NCI-H187 treated with DMSO at 0.1 percent for 48 hours (cell line): ENCODE measurements at regions not wholly inside any gene's neighbourhood (a gene's known extent, or its start where the extent isn't known, plus 50 kb on each side); places are given as distances from the start of the nearest gene placed in this dataset.

Experiments used
- DNase-seq: peaks from one replicate; lab custom pipeline; 2025; lab: John Stamatoyannopoulos, UW

DNA sequence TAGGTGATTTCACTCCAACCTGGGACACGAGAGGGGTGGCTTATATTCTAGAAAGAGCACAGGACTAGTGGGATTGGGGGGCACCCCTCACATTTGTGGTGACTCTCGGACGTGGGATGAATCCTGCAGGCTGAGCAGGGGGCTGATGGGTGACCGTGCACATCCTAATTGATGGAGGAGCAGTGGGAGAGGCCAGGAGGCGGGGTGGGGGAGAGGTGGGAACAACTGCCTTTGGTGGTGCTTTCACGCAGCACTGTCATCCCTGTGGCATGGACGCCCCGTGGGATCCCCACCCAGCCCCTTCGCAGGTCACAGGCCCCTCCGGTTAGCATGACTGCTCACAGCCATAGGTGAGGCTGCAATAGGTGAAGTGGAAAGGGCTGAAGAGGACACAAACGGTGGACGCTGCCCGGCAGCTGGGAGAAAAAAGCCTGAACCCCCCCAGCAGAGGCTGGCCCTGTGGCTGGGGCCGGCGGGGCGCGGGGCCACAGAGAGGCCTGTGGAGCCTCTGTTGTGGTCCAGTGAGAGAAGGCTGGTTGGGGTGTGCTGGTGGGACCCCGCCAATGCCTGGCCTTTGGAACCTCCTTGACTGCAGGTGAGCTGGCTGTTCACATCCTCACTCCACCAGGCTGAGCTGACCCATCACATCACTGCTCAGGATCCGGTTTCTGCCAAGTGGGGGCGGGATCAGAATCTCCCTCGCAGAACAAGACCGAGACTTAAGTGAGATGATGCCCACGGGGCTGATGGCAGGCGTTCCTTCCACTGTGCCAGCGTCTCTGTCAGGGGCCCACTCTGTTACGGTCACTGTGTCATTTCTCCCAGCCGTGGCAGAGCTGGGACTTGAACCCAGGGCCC is 325.4 kb downstream of the TEX29 start:
- DNase-seq: no peak

DNA sequence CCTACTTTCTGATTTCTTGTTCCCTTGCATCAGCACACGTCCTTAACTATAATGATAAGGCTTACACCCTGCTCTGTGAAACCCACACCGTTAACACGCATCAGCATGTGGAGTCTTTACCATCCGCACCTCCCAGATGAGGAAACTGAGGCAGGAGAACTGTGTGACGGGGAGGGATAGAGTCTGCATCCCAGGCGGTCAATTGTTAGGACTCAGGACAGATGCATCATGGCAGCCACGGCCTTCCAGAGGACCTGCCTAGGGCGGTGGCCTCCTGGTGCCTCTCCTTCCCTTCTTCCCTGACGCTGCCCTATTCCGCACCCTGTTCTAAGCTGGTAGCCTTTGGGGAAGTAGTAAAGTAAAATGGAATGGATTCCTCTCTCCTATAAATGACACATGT is 326.0 kb downstream of the TEX29 start:
- no peak for DNase-seq

DNA sequence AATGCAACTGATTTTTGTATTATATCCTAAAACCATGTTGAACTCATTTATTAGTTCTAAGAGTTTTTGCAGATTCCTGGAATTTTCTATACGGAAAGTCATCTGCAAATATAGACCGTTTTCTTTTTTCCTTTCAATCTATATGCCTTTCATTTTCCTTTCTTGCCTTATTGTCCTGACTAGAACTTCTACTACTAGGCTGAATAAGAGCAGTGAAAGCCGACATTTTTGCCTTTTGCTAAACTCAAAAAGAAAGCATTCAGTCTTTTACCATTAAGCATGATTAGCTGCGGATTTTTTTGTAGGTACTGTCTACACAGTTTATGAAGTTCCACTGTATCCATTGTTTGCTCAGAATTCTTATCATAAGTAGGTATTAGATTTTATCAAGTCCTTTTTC is 328.4 kb downstream of the TEX29 start:
- no peak for DNase-seq

DNA sequence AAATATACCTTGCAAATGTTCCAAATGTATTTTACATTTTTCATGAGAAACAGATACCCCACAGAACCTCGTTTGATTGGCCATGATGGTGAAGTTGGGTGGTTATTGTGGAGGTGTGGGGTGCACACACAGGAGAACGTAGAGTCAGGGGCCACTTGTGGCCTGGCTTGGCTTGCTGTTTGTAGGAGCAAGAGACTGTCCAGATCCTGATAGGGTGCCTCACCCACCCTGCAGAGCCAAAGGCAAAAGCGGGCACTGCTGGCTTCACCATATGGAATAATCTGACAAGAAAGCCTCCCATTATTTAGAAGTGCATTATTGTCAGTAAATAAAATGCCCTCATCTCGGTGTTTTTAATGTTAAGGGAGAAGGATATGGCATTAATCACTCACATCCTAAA is 330.2 kb downstream of the TEX29 start:
- DNase-seq: no peak

DNA sequence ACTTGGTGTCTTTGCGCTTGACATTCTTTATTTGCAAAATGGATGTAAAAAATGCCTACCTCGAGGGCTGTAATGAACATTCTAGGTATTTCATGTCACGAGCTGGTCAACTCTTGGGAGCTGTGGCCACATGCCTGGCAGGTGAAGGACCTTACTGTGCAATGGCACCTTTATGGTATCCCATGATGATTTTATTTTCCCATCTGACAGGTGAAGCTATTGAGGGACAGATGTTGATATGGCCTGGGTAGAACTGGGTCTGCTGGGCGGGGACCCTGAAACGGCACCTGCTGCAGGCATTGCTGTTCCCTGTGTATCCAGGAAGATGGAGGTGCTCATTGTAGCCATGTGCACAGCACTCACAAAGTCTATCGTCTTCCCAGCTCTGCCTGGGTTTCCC is 332.2 kb downstream of the TEX29 start:
- no peak for DNase-seq

DNA sequence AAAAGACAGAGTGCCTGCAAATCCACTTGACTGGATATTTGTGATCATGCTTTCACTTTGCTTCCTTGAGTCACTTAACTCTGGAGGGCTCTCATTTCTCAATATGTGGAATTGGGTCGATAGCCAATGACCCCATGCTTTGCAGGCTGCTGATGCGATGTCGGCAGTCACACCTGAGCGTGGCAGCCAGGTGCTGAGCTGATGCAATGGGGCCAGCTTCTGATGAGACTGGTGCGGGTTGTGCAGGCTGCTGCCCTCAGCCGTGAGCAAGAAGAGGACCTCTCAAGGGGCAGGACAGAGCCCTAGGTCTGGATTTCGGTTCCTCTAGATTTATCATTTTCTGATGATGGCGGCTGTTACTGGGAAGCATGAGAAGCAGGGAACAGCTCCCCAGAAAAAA is 334.1 kb downstream of the TEX29 start:
- no peak for DNase-seq

DNA sequence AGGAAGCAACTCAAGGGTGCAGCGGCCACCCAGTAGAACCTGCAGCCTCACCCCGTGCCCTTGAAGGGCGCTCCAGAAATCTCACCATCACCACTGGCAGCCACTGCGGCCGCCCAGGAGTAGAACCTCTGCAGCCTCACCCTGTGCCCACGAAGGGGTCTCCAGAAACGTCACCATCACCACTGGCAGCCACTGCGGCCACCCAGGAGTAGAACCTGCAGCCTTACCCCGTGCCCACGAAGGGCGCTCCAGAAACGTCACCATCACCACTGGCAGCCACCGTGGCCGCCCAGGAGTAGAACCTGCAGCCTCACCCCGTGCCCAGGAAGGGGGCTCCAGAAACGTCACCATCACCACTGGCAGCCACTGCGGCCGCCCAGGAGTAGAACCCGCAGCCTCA is 336.0 kb downstream of the TEX29 start:
- no peak for DNase-seq

DNA sequence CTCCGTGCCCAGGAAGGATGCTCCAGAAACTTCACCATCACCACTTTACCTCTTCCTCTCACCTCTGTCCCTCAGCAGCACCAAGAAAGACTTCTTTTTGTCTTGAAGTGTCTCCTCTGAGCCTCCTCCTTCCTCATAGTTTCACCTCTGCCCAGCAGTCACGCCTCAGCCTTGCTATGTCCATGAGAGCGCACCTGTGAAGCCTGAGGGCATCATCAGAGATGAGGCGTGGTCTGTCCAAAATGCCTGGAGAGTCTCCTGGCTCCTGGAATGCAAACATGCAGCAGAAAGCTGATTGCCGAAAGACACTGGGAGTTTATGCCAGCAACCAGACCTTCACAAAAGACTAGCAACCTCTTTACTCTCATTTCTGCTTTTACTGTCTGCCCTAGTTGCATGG is 336.6 kb downstream of the TEX29 start:
- no peak for DNase-seq

DNA sequence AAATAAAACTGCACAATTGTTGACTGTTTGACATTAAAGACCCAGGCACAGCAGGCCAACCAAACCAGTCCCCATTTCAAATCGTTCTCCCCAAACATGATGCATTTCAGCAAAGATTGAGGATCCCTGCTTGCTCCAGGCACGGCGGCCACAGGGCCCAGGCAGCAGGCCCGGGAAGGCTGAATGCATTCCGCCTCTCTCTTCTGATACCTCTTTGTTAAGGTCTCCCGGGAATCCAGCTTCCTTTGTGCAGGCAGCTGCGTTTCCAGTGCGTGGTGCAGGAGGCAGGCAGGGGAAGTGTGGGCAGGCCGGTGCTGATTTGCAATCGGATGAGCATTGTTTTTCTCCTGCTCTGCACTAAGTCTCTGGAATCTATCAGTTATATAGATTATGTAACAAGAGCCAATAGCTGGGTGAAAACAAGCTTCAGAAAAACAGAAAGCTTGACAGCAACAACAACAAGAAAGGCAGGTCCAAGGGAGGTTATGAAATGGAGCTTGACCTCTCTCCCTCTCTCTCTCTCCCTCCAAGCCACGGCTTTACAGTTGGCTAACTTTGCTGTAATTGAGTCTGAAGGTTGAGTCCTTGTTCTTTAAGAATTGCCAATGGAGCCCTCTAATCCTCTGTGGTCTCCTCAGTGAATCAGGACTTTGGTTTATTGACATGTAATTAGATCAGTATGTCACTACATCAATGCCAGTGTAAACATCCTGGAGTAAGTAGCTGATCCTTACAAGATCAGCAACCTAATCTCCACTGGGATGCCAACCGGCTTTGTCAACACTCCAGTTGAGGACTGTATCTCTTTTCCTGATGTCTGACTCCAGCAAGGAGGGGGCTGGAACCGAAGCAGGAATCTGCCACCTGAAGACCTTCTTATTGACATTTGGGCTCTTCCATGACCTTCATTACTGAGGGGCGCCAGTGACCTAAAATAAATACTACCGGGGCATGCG is 338.0 kb downstream of the TEX29 start:
- DNase-seq: peak; percentile 71

DNA sequence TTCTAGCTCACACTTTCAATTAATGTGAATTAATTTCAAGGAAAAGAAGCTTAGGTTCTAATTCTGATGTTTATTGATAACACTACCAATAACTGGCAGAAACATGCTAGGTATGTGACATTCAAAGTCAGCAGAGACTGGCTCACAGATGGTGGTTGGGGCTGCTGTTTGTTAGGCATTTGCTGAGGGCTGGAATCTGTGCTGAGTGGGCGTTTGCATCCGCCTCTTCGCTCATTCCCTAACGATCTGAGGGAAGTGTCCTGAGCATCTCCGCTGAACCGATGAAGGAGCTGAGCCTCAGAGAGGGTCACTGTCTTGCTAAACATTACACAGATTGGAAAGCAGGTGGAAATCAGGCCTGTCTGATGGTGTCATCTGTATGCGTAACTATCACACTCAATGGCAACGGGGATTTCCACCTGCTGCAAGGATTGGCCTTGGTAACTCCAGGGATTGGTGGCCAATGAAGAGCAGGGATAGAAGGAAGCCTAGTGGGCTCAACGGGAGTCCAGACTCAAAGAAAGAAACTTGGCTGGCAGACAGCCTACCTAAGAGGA is 338.9 kb downstream of the TEX29 start:
- DNase-seq: no peak

DNA sequence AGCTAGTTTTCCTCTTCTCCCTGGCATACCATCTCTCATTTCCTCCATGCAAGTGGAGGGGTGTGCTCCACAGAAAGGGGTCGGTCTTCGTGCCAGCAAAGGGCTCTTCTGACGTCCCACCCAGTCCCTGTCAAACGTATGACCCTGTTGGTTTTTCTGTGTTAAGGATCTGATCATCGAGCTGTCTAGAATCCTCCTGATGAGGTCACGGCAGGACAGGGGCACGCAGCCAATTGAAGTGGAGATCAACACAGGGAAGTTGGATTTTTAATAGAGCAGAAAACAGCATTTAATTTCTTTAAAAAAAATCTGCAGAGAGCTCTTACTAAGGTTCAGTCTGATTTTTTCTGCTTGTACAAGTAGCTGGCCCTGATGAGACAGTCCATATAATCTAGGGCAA is 339.4 kb downstream of the TEX29 start:
- DNase-seq: no peak

DNA sequence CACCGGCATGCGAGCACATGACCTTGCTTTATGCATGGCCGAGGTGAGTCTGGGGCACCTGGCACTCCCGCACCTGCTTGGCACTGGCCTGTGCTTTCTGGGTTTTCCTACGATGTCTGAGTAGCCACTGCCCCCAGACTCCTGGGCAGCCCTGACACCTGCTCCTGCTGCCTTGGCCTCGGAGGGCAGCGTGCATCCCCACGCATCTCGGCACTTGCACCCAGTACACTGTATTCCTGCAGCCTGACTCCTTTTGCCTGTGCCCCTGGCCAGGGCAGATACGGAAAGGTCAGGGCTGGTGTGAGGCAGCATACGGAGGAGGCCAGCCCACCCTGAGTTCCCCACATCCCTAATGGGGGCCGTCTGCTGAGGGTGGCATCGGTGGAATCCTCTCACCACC is 340.6 kb downstream of the TEX29 start:
- DNase-seq: no peak

DNA sequence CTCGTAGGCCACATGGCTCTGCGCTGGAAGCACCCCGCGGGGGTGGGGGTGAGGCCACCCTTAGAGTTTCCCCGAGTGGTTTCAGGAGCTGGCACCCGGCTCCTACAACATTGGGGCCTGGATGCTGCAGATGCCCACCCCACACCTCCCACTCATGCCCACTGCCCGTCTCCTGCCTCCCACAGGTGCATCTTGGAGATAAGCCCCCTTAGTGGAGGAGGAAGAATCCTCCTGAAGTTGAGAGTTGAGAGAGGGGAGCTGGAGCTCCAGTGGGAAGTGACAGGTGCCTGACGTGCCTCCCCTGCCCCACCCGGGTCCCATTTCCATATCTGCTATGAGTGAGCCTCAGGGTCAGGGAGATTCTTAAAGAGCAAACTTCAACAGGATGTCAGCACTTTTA is 341.3 kb downstream of the TEX29 start:
- no peak for DNase-seq

DNA sequence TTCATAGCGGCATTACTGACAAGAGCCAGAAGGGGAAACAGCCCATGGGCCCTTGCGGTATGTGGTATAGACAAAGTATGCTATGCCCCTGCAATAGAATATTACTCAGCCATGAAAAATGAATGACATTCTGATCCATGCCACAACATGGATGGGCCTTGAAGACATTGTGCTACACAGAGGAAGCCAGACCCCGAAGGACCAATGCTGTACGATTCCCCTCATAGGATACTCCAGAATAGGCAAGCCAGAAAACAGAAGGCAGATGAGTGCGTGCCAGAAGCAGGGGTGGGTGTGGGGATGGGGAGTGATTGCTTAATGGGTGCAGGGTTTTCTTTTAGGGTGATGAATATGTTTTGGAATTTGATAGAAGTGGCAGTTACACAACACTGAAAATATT is 342.0 kb downstream of the TEX29 start:
- no peak for DNase-seq

DNA sequence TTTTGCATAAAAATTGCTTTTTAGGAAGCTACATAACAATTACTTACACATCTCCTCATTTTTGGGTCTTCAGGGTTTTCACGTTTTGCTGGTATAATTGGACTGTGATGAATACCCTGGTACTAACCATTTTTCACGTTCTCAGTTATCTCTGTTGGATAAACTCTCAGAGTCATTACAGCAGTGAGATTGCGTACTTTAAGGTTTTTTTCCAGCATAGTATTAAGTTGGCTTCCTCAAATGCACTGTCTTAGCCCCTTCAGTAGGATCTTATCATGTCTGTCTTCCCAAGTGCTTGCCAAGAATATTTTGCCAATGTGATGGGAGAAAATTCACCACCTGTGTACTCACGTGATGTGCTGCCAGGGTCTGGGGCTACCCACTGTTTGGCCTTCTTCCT is 342.5 kb downstream of the TEX29 start:
- DNase-seq: no peak

DNA sequence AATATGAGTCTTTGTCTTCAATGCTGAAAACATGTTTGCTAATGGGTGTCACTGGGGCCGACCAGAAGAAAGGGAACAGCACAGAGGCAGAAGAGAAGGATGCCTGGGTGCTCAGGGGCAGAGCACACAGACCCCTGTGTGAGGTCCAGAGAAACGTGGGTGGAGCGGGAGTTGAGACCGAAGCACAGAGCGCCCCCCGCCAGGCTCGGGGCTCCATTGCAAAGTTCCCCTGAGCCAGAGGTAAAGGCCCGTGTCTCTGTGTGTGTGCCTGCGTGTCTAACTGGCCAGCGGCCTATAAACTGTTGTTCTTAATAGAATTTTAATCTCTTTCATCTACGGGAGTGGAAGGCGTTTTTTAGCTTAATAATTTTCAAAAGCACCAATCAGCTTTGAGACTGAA is 343.1 kb downstream of the TEX29 start:
- DNase-seq: no peak

DNA sequence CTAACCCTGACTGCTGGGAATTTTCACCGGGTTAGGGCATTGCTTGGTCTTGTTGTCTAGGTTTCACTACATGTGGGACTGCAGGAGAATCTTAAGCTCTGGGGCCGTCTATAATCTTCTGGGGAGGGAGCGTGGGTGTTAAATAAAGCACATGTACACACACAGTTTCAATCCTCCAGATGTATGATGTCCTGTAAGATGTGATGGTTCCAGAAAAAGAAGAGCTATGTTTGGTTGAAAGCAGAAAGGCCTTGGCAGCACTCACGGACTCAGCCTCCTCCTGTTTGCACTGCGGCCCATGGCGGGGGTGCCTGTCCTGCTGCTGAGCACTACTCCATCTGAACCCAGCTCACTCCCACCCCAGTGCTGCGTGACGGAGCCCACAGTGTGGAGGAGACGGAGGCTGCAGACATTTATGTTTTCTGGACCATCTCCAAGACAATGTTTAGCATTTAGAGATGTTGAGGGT is 343.5 kb downstream of the TEX29 start:
- no peak for DNase-seq

DNA sequence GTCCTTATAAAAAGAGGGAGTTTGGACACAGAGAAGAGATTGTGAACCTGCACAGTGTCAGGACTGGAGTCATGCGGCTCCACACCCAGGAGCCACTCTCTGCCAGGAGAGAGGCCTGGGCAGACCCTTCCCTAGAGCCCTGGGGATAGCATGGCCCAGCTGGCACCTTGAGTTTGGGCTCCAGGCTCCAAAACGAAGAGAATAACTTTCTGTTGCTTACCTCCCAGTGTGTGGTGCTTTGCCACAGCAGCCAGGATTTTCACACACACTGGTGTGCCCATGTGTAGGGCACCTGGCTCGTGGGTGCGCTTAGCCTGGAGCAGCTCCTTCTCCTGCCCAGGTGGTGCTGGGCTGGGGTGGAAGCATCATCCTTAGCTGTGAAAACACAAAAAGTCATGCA is 344.3 kb downstream of the TEX29 start:
- DNase-seq: no peak

DNA sequence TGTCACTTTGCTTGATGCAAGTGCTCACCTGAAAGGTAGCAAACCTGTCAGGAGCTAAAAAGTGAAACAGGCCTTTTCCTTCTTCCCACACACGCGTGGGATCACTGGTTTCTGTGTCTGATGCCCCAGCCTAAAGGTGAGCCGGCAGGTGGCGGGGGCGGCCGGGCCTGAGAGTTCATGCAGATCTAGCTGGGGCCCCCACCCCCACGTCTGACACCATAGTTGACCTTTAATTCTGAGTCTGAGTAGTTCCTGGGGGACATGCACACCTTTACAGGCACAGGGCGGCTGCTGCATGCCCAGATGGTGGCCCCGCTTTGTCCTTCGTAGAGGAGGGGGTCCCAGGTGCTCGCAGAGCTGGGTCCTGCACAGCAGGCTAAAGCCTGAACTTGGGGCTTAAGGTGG is 345.3 kb downstream of the TEX29 start:
- DNase-seq: no peak

DNA sequence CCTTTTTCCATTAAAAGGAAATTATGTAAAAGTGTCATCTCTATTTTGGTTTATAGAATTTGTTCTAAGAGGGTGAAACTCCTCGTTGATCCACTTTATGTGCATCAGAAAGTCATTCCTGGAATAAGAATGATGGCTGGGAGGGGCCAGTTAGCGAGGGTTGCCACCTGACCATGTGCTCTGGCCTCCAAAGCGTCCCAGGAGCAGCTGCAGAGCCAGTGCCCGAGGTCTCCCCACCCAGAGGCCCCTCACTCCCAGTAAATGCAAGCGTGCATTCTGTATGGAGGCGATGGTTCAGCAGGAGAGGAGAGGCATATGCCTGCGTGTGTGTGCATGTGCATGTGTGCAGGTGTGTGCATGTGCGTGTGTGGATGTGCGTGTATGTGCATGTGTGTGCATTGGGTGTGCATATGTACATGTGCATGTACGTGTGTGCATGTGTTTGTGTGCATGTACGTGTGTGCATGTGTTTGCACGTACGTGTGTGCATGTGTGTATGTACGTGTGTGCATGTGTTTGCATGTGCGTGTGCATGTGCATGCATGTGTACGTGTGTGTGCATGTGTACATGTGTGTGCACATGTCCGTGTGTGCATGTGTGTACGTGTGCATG is 345.8 kb downstream of the TEX29 start:
- no peak for DNase-seq

DNA sequence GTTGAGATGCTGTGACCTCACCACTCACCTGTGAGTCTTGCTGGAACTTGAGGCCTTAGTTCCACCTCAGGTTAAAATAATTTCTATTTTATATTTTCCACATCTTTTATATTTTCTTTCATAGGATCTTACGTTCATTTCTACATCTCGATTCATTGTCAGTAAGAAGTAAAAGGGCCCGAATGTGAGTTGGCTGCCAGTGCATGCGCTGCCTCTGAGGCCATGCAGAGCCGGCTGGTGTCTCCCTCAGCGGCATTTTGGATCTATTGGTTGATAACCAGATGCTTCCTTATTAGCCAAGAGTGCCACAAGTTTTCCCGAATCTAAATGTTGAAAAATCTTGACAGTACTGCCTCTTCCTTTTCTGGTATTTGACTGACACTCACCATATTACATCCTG is 347.3 kb downstream of the TEX29 start:
- no peak for DNase-seq

DNA sequence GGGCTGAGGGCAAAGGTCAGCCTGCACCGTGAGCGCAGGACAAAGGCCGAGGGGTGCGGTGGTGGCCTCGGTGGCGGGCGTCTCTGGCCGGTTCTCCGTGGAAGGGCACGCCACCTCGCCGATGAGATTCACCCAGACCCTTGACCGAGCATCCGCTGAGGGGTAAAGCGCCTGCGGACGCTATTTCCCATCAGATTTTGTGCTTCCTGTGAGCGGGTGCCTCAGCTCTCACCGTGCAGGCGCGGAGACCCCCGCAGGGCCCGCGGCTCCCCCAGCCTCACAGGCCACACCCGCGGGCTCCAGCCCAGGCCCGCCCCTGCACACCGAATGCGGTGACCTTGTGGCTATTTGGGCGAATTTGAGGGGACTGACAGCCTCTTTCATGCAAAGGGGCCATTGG is 348.0 kb downstream of the TEX29 start:
- no peak for DNase-seq
